ENCODE measurements at regions not wholly inside any gene's neighbourhood (a gene's known extent, or its start where the extent isn't known, plus 50 kb on each side); places are given as distances from the start of the nearest gene placed in this dataset.
A peak's percentile ranks its signal among the peaks of the same experiment; 100 is the strongest.

- DNase-seq = no peak
Observed at GRCh38 chr4:77375866-77376607, 219.0 kb downstream of the CCNG2 start.

GRCh38 chr4:77376788-77377460 is 219.9 kb downstream of the CCNG2 start:
- no peak for DNase-seq

GRCh38 chr4:77384094-77384493 is 221.5 kb upstream of the CXCL13 start:
- no peak for DNase-seq

GRCh38 chr4:77385124-77385969 is 220.3 kb upstream of the CXCL13 start:
- peak; percentile 8 to 36 for DNase-seq

GRCh38 chr4:77393996-77394395 is 211.6 kb upstream of the CXCL13 start:
- no peak for DNase-seq

GRCh38 chr4:77395481-77395880 is 210.1 kb upstream of the CXCL13 start:
- DNase-seq = no peak

- DNase-seq = no peak
Observed at GRCh38 chr4:77398256-77398655, 207.4 kb upstream of the CXCL13 start.

GRCh38 chr4:77399831-77400230 is 205.8 kb upstream of the CXCL13 start:
- no peak for DNase-seq

GRCh38 chr4:77413766-77414165 is 191.9 kb upstream of the CXCL13 start:
- no peak for DNase-seq

- DNase-seq = no peak
Observed at GRCh38 chr4:77415689-77416088, 189.9 kb upstream of the CXCL13 start.

GRCh38 chr4:77418333-77418732 is 187.3 kb upstream of the CXCL13 start:
- peak in 1 of 2 experiments; percentile 3 for DNase-seq

- DNase-seq = no peak
Observed at GRCh38 chr4:77430847-77431246, 174.8 kb upstream of the CXCL13 start.

GRCh38 chr4:77431546-77431945 is 174.1 kb upstream of the CXCL13 start:
- DNase-seq = no peak

- DNase-seq = no peak
Observed at GRCh38 chr4:77432717-77433417, 172.8 kb upstream of the CXCL13 start.

GRCh38 chr4:77433418-77433733 is 172.2 kb upstream of the CXCL13 start:
- DNase-seq = peak; percentile 53 to 64

GRCh38 chr4:77434299-77435092 is 171.1 kb upstream of the CXCL13 start:
- no peak for DNase-seq

- no peak for DNase-seq
Observed at GRCh38 chr4:77437079-77437478, 168.5 kb upstream of the CXCL13 start.

- DNase-seq = no peak
Observed at GRCh38 chr4:77438549-77438948, 167.1 kb upstream of the CXCL13 start.

GRCh38 chr4:77443941-77444340 is 161.7 kb upstream of the CXCL13 start:
- no peak for DNase-seq

GRCh38 chr4:77445823-77446222 is 159.8 kb upstream of the CXCL13 start:
- no peak for DNase-seq

GRCh38 chr4:77446601-77447000 is 159.0 kb upstream of the CXCL13 start:
- no peak for DNase-seq

GRCh38 chr4:77449171-77449570 is 156.4 kb upstream of the CXCL13 start:
- DNase-seq = no peak
